ENCODE measurements at regions not wholly inside any gene's neighbourhood (a gene's known extent, or its start where the extent isn't known, plus 50 kb on each side); places are given as distances from the start of the nearest gene placed in this dataset.

GRCh38 chr12:73769337-73769736 lies 768.3 kb upstream of the ATXN7L3B start:
- peaks cover 0 to 5% of the 10 kb centered on the region in 2 experiments; a peak in 2 of 4 replicates for H3K9me3 ChIP-seq (ENCODE audit: insufficient read depth in 2 of 2, low read depth in 1 of 2, low read length in 1 of 2)
- no peak for FAIRE-seq
- TF ChIP-seq JUN (IDR thresholded peaks at IDR 0.05; ENCODE audit: low read depth, low read length) (no peak), SAP30 (IDR thresholded peaks at IDR 0.05; ENCODE audit: insufficient read depth, insufficient replicate concordance, low read length) (no peak), SIRT6 (IDR thresholded peaks at IDR 0.05; ENCODE audit: low read length) (no peak), RXRA (IDR thresholded peaks at IDR 0.05; ENCODE audit: insufficient read depth, low read depth, low read length) (no peak), YY1 (IDR thresholded peaks at IDR 0.05; ENCODE audit: low read depth, low read length) (no peak), SP2 (IDR thresholded peaks at IDR 0.05; ENCODE audit: low read length) (no peak), TAF1 (IDR thresholded peaks at IDR 0.05; ENCODE audit: low read depth, low read length) (no peak), GABPA (IDR thresholded peaks at IDR 0.05; ENCODE audit: borderline replicate concordance, insufficient read depth, low read length) (no peak), HDAC2 (IDR thresholded peaks at IDR 0.05; ENCODE audit: borderline replicate concordance in 1 of 2, low read depth in 2 of 2, low read length in 2 of 2) (no peak), RAD21 (IDR thresholded peaks at IDR 0.05 in 1 of 2, conservative IDR thresholded peaks at IDR 0.05 in 1 of 2; ENCODE audit: low read depth in 2 of 2, low read length in 2 of 2) (no peak)
- TF ChIP-seq, protein P1, sequence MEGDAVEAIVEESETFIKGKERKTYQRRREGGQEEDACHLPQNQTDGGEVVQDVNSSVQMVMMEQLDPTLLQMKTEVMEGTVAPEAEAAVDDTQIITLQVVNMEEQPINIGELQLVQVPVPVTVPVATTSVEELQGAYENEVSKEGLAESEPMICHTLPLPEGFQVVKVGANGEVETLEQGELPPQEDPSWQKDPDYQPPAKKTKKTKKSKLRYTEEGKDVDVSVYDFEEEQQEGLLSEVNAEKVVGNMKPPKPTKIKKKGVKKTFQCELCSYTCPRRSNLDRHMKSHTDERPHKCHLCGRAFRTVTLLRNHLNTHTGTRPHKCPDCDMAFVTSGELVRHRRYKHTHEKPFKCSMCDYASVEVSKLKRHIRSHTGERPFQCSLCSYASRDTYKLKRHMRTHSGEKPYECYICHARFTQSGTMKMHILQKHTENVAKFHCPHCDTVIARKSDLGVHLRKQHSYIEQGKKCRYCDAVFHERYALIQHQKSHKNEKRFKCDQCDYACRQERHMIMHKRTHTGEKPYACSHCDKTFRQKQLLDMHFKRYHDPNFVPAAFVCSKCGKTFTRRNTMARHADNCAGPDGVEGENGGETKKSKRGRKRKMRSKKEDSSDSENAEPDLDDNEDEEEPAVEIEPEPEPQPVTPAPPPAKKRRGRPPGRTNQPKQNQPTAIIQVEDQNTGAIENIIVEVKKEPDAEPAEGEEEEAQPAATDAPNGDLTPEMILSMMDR (IDR thresholded peaks at IDR 0.05; ENCODE audit: control extremely low read depth in 1 of 3, insufficient read depth in 1 of 3, low read depth in 1 of 3, low read length in 3 of 3) = no peak

More at GRCh38 chr12:73769337-73769736, 768.3 kb upstream of the ATXN7L3B start:
- Histone ChIP-seq H3K56ac (replicated peaks; ENCODE audit: insufficient read length, low read depth, low read length) (no peak overlapping the region), H2AFZ (ENCODE audit: low read length) (no peak overlapping the region), H2BK12ac (ENCODE audit: low read depth, low read length) (no peak overlapping the region), H4K20me1 (replicated peaks in 1 of 2; ENCODE audit: control insufficient read depth in 1 of 2, insufficient read depth in 2 of 2, low read length in 2 of 2) (no peaks in the 10 kb centered on the region), H3K79me1 (ENCODE audit: low read depth, low read length) (no peaks in the 10 kb centered on the region), H4K91ac (replicated peaks; ENCODE audit: insufficient read length, low read length) (no peak overlapping the region), H3K4ac (replicated peaks; ENCODE audit: insufficient read length, low read depth, low read length) (no peak overlapping the region), H3K4me3 (ENCODE audit: extremely low read depth in 1 of 4, insufficient read depth in 2 of 4, low read depth in 3 of 4, low read length in 4 of 4) (no peak overlapping the region), H2BK5ac (ENCODE audit: low read depth, low read length) (no peak overlapping the region), H3K14ac (ENCODE audit: insufficient read length) (no peak overlapping the region), H3K27ac (ENCODE audit: low read depth, low read length) (no peak overlapping the region), H2BK120ac (replicated peaks; ENCODE audit: low read depth, low read length) (no peak overlapping the region), H3K23ac (ENCODE audit: insufficient read length) (no peak overlapping the region), H2AK5ac (ENCODE audit: low read depth, low read length) (no peak overlapping the region), H2BK15ac (ENCODE audit: low read length) (no peak overlapping the region), H3K23me2 (ENCODE audit: low read depth, low read length) (no peaks in the 10 kb centered on the region), H3K79me2 (ENCODE audit: control insufficient read depth in 1 of 2, insufficient read depth in 2 of 2, low read length in 2 of 2) (no peaks in the 10 kb centered on the region), H3K9ac (replicated peaks in 1 of 4; ENCODE audit: extremely low read depth in 1 of 4, low read depth in 3 of 4, low read length in 3 of 4) (no peak overlapping the region), H3K36me3 (ENCODE audit: control insufficient read depth in 2 of 4, insufficient read depth in 4 of 4, low read length in 3 of 4) (peaks cover 0 to 5% (median 0%) of the 10 kb centered on the region in 4 experiments; a peak in 1 of 8 replicates), H2BK20ac (ENCODE audit: low read length) (no peak overlapping the region), H3K4me1 (replicated peaks in 1 of 4; ENCODE audit: control insufficient read depth in 3 of 4, insufficient read depth in 4 of 4, low read length in 3 of 4) (peaks cover 0 to 5% (median 1%) of the 10 kb centered on the region in 4 experiments; a peak in 2 of 7 replicates), H4K8ac (ENCODE audit: extremely low read depth, insufficient read depth, low read length) (no peak overlapping the region), H3K18ac (ENCODE audit: extremely low read depth, low read length) (no peak overlapping the region), H3K27me3 (replicated peaks in 1 of 4; ENCODE audit: control insufficient read depth in 3 of 4, extremely low read depth in 1 of 4, insufficient read depth in 3 of 4, low read length in 3 of 4) (no peaks in the 10 kb centered on the region), H3K4me2 (ENCODE audit: insufficient read depth in 1 of 2, low read depth in 2 of 2, low read length in 2 of 2) (no peak overlapping the region), H4K5ac (ENCODE audit: insufficient read length, low read depth, low read length) (no peak overlapping the region)
- no peak for DNase-seq (ENCODE audit: low read depth in 1 of 2, low spot score in 2 of 2)
- POLR2A ChIA-PET (ENCODE audit: partially characterized antibody) = no interaction called here
- WGBS, 2 experiments (ENCODE audit: extremely low coverage in 1 of 2, insufficient coverage in 1 of 2, insufficient read length in 1 of 2, insufficient replicate concordance in 2 of 2, low coverage in 1 of 2, low lambda C conversion rate in 2 of 2, missing lambda C conversion rate in 1 of 2) = 89% methylated on average over 6 of the region's 6 CpGs; no CpG with 5 or more reads in 1 of the 2 experiments
- CTCF ChIA-PET (ENCODE audit: partially characterized antibody) = interaction anchor here (0.6 kb wide), 1 partner anchor 19 kb away, joined by 3 read pairs; no protein-coding TSS in a partner anchor

Data from H1 (cell line).